HS-27A (cell line): ENCODE measurements at regions not wholly inside any gene's neighbourhood (a gene's known extent, or its start where the extent isn't known, plus 50 kb on each side); places are given as distances from the start of the nearest gene placed in this dataset.

Experiments used
- DNase-seq: peaks from one replicate; pipeline ENCODE4 v3.0.0-alpha.2; 2012; ENCODE audit warnings: low read depth, missing footprints

GRCh38 chr13:74966275-74966674 is 515.7 kb downstream of the TBC1D4 start:
- no peak for DNase-seq

GRCh38 chr13:74945637-74946036 is 536.3 kb downstream of the TBC1D4 start:
- DNase-seq, result no peak

DNA sequence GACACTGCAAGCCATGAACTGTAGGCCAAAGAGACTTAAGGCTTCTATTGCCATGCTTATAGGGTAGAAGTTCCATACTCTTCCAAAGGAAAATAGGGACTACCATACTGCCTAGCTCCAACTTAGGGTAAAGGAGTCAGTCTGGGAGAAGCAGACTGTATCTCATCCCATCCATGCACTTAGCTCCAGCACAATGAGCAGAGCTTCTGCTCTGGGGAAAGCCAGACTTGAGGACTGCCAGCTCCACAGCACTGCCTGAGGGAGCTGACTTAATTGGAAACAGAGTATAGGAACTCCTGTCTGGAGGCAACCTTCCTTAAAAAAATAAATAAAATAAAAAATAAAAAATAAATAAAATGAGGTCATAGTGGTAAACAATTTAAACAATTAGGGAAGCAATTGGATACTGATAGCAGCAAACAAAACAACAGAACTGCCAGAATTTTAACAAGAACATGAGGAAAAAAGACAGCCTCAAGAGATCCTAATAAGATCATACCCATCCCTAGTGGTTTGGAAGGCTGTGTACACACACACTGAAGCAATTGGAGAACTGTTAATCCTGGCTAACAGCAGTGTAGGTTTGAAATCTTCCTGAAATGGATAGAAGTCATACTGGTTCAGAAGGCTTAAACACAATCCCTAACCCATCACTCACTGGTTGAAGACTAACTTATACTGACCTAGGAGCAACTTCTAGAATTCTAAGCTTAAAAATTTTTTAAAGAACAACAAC is 550.1 kb downstream of the TBC1D4 start:
- DNase-seq, result no peak

DNA sequence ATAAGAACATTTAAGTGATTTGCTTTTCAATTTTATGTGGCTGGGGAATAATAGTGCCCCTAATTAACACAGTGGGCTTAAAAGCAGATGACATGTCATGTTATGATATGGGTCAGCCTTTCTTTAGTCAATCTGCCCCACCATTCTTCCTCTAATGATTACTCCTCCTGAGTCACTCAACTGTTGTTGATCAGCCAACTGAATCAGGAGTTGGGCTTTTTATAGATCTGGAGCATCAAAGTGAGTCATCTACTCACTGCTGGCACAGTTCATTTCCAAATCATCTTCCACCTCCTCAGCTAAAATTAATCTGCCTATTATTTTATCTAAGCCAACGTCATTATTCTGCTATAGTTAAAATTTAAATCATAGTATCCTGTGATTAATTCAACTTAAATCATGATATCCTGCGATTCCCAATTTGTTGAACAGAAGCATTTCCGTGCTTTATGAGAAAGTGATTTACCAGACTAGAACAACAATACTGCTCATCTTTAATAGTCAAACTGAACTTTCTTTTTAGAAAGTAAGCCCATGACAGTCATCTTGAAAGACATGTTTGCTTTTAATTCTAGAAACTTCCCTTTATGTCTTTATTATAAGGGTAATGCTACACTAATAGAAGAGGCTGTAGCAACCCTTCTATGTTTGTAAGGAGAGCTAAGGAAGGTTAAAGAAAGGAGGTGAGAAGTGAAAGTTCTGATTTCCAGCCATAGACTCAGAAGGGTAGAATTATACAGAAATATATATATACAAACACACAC is 551.4 kb downstream of the TBC1D4 start:
- peak; percentile 9 for DNase-seq

DNA sequence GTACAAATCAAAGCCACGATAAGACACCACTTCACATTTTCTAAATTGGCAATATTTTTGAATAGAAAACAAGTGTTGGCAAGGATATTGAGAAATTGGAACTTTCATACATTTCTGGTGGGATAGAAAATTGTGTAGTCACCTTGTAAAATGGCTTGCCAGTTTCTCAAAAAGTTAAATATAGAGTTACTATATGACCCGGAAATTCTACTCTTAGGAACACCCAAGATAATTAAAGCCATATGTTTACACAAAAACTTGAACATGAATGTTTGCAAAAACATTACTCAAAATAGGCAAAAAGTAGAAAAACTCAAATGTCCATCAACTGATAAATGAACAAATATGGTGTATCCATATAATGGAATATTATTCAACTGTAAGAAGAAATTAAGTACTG is 552.5 kb downstream of the TBC1D4 start:
- DNase-seq, result no peak

GRCh38 chr13:74927823-74928222 is 554.1 kb downstream of the TBC1D4 start:
- no peak for DNase-seq

- DNase-seq, result no peak
Observed at GRCh38 chr13:74922963-74923362, 559.0 kb downstream of the TBC1D4 start.

GRCh38 chr13:74921326-74921725 is 560.6 kb downstream of the TBC1D4 start:
- no peak for DNase-seq

DNA sequence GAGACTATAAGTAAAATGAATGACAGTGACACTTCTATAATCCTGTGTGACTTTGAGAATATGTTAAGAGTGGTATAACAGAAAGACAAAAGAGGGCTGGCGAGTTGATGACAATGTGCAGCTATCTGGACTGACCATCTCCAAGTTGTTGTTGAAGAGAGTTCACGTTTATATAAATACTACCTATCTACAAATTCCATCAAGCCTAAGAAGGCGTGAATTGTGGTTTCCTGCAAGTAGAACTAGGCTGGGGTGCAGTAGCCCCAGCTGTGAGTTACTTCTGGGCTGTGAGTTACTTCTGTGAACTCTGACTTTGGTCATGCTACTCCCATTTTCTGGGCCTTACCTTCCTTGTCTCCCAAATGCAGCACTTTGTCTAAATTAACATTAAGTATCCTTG is 561.0 kb downstream of the TBC1D4 start:
- DNase-seq, result no peak

DNA sequence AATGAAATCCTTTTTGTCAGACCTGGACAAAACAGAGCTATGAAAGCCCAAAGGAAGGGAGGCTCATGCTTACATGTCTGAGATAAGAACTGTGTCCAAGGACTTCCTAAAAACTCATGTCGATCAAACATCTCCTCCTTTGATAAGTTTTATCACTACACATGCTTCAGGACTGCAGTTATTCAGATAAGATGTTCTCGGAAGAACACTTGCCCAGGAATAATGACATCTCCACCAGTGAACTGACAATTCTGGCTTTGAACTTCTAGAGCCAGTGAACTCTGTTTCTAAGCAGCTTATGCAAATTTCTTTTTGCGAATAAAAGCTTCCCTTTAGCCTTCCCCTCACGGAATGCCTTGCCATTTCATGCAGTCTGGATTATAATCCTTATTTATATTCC is 561.6 kb downstream of the TBC1D4 start:
- no peak for DNase-seq

- DNase-seq, result no peak
Observed at GRCh38 chr13:74919914-74920313, 562.1 kb downstream of the TBC1D4 start.

DNA sequence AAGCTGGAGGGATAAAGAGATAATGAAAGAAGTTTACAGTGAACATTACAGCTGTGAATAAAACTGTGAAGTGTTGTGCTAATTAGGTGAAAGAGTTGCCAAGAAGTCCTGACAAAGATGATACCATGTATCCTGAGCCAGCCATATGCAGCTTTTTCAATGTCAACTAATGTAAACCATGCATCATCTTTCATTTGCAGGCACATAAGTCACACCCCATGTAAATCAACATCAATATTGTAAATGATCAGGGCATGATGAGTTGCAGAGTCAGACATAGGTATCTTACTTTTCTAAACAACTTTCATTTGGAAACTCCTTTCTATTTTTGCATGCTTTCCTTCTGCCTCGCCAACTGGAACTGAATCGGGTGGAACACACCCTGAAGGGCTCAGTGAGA is 569.1 kb downstream of the TBC1D4 start:
- no peak for DNase-seq

DNA sequence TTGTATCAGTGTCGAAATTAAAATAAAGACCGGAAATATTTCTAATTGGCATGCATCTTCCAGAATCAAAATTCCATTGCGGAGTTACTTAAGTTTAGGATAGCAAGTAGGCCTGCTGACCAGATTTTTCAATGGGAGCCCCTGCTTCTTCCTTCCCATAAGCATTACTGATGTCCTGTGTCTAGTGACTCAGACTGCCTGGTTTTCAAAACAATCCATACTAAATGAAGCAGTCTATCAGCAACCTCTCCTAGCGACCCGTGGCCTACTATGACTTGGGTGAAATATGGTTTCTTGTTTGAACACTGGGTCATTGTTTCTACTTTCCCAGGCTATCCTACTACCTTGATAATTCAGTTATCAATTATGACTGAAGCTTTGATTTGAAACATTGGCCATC is 571.6 kb downstream of the TBC1D4 start:
- no peak for DNase-seq

GRCh38 chr13:74907788-74908187 is 574.2 kb downstream of the TBC1D4 start:
- DNase-seq, result no peak

DNA sequence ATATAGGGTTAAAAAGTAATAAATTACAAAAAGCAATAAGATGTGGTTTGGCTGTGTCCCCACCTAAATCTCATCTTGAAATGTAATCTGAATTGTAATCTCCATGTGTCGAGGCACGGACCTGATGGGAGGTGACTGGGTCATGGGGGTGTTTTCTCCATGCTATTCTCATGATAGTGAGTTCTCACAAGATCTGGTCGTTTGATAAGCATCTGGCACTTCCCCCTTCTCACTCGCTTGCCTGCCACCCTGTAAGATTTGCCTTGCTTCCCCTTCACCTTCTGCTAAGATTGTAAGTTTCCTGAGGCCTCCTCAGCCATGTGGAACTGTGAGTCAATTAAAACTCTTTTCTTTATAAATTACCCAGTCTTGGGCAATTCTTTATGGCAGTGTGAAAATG is 577.4 kb downstream of the TBC1D4 start:
- DNase-seq, result no peak

DNA sequence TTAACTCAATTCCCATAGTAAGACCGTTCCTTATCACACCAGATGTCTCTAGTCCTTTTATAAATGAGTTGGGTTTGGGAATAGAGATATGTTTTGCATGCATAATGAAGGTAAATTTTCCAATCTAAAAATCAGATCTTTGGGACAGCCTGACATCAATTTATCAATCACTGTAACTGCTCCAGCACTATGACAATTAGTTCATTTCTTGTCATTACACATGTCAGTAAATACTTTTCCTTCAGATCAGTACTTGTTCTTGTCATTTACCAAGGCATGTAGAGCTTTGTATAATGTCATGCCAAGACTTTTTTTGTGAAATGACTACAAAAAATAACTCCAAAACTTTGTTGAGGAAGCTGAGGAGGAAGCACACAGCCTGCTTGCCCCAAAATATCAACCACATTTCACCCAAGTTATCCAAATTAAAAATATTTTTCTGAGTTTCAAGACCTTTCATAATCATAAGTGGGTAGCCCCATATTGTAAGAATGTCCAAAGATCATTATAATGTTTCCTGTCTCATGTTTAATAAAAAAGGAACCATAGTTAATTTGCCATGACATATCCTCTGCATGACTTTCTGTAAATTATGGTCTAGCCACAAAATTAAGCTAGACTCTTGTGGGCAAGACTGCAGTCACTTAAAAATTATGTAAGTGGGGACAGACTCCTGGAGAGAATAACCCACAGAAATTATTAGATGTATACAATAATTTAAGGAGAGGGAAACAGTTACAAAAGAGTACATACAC is 586.8 kb downstream of the TBC1D4 start:
- no peak for DNase-seq

GRCh38 chr13:74892096-74892495 is 589.9 kb downstream of the TBC1D4 start:
- no peak for DNase-seq

DNA sequence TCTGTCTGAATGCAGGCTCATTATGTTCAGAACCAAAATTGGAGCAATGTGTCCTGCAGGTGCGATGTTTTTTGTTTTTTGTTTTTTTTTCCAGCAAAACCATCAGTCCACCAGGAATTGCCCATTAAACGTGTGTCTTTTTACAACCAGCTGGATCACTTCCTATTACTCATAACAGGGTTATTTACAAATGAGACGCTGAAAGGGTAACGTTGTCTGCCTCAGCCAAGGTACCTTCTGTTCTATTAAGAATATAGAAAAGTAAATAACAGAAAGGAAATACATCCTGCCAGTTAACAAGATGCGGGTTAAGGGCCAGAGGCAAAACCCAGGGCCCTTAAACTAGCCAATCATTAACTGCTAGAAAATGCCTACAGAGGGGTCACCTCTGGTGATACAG is 590.4 kb downstream of the TBC1D4 start:
- no peak for DNase-seq

GRCh38 chr13:74889321-74889720 is 592.6 kb downstream of the TBC1D4 start:
- no peak for DNase-seq

DNA sequence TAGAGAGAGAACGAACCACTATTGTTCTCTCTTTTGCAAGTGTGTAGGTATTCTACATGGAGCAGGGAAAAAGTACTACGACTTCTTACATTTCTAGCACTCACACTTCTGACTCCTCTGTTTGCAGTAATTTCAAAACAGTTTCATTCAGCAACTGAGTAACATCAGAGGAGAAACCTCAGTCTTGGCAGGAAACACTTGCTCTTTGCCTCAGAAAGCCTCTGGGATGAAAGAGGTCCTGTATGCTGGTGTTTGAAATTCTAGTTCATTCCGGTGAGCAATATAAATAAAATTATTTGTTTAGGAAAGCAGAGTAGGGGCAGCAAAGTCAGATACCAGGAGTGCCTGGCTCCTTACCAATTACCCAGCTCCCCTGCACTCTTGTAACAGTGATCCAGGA is 595.5 kb downstream of the TBC1D4 start:
- DNase-seq, result no peak

- DNase-seq, result no peak
Observed at GRCh38 chr13:74883834-74884233, 598.1 kb downstream of the TBC1D4 start.

GRCh38 chr13:74871369-74872070 is 610.4 kb downstream of the TBC1D4 start:
- DNase-seq, result no peak
